ENCODE measurements at regions not wholly inside any gene's neighbourhood (a gene's known extent, or its start where the extent isn't known, plus 50 kb on each side); places are given as distances from the start of the nearest gene placed in this dataset.

DNA sequence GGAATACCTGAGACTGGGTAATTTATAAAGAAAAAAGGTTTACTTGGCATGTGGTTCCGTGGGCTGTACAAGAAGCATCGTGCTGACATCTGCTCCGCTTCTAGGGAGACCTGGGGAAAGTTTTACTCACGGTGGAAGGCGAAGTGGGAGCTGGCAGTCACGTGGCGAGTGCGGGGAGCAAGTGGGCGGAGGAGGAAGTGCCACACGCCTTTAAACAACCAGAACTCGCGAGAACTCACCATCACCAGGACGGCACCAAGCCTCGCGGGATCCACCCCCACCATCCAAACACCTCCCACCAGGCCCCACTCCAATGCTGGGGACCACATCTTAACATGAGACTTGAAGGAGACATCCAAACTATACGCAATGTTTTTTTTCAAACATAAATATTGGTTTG, 406.2 kb upstream of the IRX4 start:
- no peaks in the 10 kb centered on the region for H3K36me3 ChIP-seq
- H3K4me3 ChIP-seq = no peak overlapping the region
- TF ChIP-seq, protein P1, sequence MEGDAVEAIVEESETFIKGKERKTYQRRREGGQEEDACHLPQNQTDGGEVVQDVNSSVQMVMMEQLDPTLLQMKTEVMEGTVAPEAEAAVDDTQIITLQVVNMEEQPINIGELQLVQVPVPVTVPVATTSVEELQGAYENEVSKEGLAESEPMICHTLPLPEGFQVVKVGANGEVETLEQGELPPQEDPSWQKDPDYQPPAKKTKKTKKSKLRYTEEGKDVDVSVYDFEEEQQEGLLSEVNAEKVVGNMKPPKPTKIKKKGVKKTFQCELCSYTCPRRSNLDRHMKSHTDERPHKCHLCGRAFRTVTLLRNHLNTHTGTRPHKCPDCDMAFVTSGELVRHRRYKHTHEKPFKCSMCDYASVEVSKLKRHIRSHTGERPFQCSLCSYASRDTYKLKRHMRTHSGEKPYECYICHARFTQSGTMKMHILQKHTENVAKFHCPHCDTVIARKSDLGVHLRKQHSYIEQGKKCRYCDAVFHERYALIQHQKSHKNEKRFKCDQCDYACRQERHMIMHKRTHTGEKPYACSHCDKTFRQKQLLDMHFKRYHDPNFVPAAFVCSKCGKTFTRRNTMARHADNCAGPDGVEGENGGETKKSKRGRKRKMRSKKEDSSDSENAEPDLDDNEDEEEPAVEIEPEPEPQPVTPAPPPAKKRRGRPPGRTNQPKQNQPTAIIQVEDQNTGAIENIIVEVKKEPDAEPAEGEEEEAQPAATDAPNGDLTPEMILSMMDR (IDR thresholded peaks at IDR 0.05) = no peak
- H3K4me1 ChIP-seq = no peaks in the 10 kb centered on the region
- no peaks in the 10 kb centered on the region for H3K9me3 ChIP-seq
- H3K27ac ChIP-seq = no peak overlapping the region
- DNase-seq (ENCODE audit: low spot score) = no peak
- H3K27me3 ChIP-seq = no peaks in the 10 kb centered on the region

GRCh38 chr5:2288466-2288865, 405.7 kb upstream of the IRX4 start:
- Histone ChIP-seq H3K27me3 (no peaks in the 10 kb centered on the region), H3K4me3 (no peak overlapping the region), H3K9me3 (no peaks in the 10 kb centered on the region), H3K36me3 (no peaks in the 10 kb centered on the region), H3K27ac (no peak overlapping the region), H3K4me1 (no peaks in the 10 kb centered on the region)
- no peak for DNase-seq (ENCODE audit: low spot score)
- TF ChIP-seq, protein P1 (IDR thresholded peaks at IDR 0.05) = no peak

GRCh38 chr5:2286250-2286649, 403.5 kb upstream of the IRX4 start:
- DNase-seq (ENCODE audit: low spot score) = no peak
- Histone ChIP-seq H3K27me3 (no peaks in the 10 kb centered on the region), H3K9me3 (no peaks in the 10 kb centered on the region), H3K36me3 (no peaks in the 10 kb centered on the region), H3K4me1 (no peaks in the 10 kb centered on the region), H3K27ac (no peak overlapping the region), H3K4me3 (no peak overlapping the region)
- TF ChIP-seq, protein P1 (IDR thresholded peaks at IDR 0.05) = no peak

- no peak for DNase-seq (ENCODE audit: low spot score)
- Histone ChIP-seq H3K9me3 (no peaks in the 10 kb centered on the region), H3K36me3 (no peaks in the 10 kb centered on the region), H3K27me3 (no peaks in the 10 kb centered on the region), H3K27ac (no peak overlapping the region), H3K4me1 (no peaks in the 10 kb centered on the region), H3K4me3 (no peak overlapping the region)
- TF ChIP-seq, protein P1 (IDR thresholded peaks at IDR 0.05) = no peak
These were observed 402.0 kb upstream of the IRX4 start for GRCh38 chr5:2284678-2285077.

DNA sequence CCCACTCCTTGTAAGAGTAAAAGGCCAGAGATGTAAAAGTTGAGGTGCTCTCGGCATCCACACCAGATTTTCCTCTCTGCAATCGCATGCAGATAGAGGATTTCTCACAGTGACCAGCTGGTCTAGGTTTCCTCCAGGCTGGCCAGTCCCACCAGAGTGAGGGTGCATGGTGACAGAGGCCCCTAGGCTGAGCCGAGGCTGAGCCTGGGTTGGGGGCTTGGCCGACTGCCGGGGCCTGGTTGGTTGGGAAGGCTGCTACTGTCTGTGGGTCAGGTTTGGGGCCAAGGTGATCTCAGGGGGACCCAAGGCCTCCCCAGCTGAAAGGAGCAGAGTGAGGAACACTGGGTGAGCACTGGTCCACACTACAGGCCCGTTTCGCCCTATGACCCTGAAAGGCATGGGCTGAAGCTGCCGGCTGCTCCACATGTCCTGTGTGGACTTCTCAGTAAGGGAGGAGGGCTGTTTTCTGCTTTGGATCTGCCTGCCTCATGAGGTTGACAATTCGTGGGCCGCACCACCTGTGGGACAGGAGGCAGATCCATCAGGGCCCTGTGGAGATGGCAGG, 400.8 kb upstream of the IRX4 start:
- Histone ChIP-seq H3K27me3 (no peaks in the 10 kb centered on the region), H3K4me1 (no peaks in the 10 kb centered on the region), H3K9me3 (no peaks in the 10 kb centered on the region), H3K36me3 (no peaks in the 10 kb centered on the region), H3K27ac (no peak overlapping the region), H3K4me3 (no peak overlapping the region)
- DNase-seq (ENCODE audit: low spot score) = no peak
- TF ChIP-seq, protein P1 (IDR thresholded peaks at IDR 0.05) = no peak

DNA sequence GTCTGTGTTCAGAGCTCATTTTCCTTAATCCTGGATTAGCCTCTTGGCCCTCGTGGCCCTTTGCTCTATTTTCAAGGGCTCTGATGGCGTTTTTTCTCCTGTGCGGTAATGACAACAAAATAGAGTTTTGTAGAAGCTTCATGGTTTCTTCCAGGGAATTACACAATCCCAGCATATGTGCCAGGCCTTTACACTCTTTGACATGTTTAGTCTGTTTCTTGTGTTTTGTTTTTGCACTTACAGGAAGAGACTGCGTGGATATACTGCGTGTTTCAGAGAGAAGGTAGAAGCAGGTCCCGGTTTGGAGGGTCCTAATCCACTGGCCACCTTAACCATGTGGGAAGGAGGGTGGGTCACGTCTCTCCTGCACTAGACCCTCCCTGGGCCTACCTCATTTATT, 400.2 kb upstream of the IRX4 start:
- H3K27ac ChIP-seq = no peak overlapping the region
- TF ChIP-seq, protein P1 (IDR thresholded peaks at IDR 0.05) = no peak
- no peaks in the 10 kb centered on the region for H3K36me3 ChIP-seq
- H3K4me3 ChIP-seq = no peak overlapping the region
- H3K27me3 ChIP-seq = no peaks in the 10 kb centered on the region
- no peaks in the 10 kb centered on the region for H3K9me3 ChIP-seq
- no peak for DNase-seq (ENCODE audit: low spot score)
- H3K4me1 ChIP-seq = no peaks in the 10 kb centered on the region
